NT2/D1 (cell line): ENCODE measurements at regions not wholly inside any gene's neighbourhood (a gene's known extent, or its start where the extent isn't known, plus 50 kb on each side); places are given as distances from the start of the nearest gene placed in this dataset.
A peak's percentile ranks its signal among the peaks of the same experiment; 100 is the strongest.
"Not testable (repeated sequence)": the region's sequence is repeated elsewhere in the genome, so short reads cannot be mapped to it uniquely, and the experiment has no call there.

Experiments
- DNase-seq: peaks from one replicate; pipeline ENCODE4 v3.0.0-alpha.2; 2011; ENCODE audit warnings: low read depth, low spot score
- H3K27me3 ChIP-seq: 2 replicates; pipeline ENCODE4 v1.6.0; 2011; ENCODE audit warnings: mild to moderate bottlenecking; ENCODE audit not compliant: insufficient read length, insufficient read depth
- H3K36me3 ChIP-seq: 2 replicates; pipeline ENCODE4 v1.6.1; 2011; ENCODE audit warnings: mild to moderate bottlenecking, low read length, mixed read lengths; ENCODE audit not compliant: insufficient read depth, insufficient read length
- H3K4me1 ChIP-seq: 2 replicates; pipeline ENCODE4 v1.5.1; 2011; ENCODE audit not compliant: insufficient read depth, insufficient read length
- H3K4me3 ChIP-seq: 2 replicates; pipeline ENCODE4 v1.5.1; 2011; ENCODE audit warnings: low read depth; ENCODE audit not compliant: insufficient read length
- H3K9ac ChIP-seq: 2 replicates; pipeline ENCODE4 v1.6.0; 2011; ENCODE audit warnings: low read depth; ENCODE audit not compliant: insufficient read length
- H3K9me3 ChIP-seq: 2 replicates; pipeline ENCODE4 v1.5.1; 2011; ENCODE audit warnings: mild to moderate bottlenecking, low read length; ENCODE audit not compliant: insufficient read depth
- SUZ12 ChIP-seq: IDR thresholded peaks from 2 replicates; pipeline ENCODE4 v1.6.1; 2011; ENCODE audit not compliant: insufficient read length, insufficient read depth; ENCODE audit errors: extremely low read depth
- YY1 ChIP-seq: IDR thresholded peaks from 2 replicates; pipeline ENCODE4 v1.6.1; 2011; ENCODE audit not compliant: insufficient read length, insufficient read depth
- ZNF274 ChIP-seq: IDR thresholded peaks from 2 replicates; pipeline ENCODE4 v1.6.1; 2011; ENCODE audit warnings: mild to moderate bottlenecking, low read depth, low read length

DNA sequence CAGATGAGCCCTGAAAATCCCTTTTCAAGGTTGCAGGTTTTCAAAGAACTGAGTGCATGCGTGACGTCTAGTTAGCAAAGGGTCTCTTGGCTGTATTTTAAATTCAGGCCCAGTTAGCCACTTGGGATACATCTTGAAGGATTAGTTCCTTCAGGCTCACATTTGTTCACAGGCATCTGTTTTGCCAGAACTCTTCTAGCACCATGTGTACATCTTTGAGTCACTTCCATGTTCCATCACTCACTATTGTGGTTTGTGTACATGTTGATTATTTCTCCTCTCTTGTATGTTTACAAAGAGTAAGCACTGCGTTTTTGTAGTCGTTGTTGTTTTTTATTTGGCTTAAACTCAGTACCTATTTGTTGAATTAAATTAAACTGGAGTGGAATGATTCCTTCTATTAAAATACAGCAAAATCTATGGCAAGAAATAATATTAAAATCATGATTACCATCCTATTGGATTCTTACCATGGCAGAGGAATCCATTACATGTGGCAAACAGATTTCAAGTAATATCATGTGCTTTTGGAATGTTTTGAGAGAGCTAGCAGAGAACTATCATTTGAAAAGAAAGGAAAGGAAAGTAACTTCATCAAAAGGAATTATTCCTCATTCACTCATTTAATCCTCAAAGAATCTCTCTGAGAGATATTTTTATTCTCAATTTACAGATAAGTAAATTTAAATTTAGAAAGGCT, 438.9 kb upstream of the FAR2 start:
- Histone ChIP-seq H3K36me3 (no peaks in the 10 kb centered on the region), H3K4me3 (no peak overlapping the region), H3K9me3 (no peaks in the 10 kb centered on the region), H3K4me1 (no peaks in the 10 kb centered on the region), H3K9ac (no peak overlapping the region), H3K27me3 (no peaks in the 10 kb centered on the region)
- no peak for DNase-seq
- no peak for TF ChIP-seq YY1
- TF ChIP-seq ZNF274 = no peak
- no peak for TF ChIP-seq SUZ12

DNA sequence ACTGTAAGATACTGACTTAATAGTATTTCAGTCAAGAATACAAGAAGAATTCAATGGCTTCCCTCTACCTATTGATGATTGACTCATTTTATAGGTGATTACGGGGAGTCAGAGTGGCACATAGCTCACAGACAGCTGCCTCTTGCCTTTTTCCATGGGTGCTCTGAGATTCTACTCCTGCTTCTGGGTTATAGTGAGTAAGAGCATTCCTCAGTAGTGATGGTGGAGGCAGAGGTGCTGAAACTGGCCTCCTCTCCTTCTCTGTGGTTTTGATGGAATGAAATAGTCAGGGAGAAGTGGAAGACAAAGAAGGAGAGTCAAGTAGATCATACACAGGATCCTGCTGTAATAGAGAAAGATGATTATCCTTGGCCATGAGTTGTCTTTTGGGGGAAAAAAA, 438.2 kb upstream of the FAR2 start:
- no peak overlapping the region for H3K9ac ChIP-seq
- DNase-seq = no peak
- no peaks in the 10 kb centered on the region for H3K9me3 ChIP-seq
- H3K4me3 ChIP-seq = no peak overlapping the region
- H3K4me1 ChIP-seq = no peaks in the 10 kb centered on the region
- no peaks in the 10 kb centered on the region for H3K36me3 ChIP-seq
- TF ChIP-seq SUZ12 = no peak
- no peak for TF ChIP-seq YY1
- no peak for TF ChIP-seq ZNF274
- no peaks in the 10 kb centered on the region for H3K27me3 ChIP-seq

DNA sequence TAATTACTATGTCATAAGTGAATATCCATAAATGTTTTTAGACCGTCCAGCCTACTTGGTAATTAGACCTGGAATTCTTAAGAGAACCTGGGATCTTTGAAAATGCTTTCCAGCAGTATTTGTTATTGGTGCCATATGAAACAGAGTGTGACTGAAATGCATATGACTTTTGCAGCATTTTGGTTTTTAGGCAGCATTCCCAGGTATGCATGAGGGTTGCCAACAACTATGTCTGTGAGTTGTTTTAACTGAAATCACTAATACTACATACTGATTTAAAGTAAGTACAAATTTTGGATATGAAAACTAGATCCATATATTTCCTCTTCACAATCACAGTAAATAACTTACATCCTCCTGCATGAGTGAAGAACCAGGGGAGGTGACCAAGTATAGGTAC, 437.7 kb upstream of the FAR2 start:
- Histone ChIP-seq H3K9me3 (no peaks in the 10 kb centered on the region), H3K4me3 (no peak overlapping the region), H3K9ac (no peak overlapping the region), H3K4me1 (no peaks in the 10 kb centered on the region), H3K36me3 (no peaks in the 10 kb centered on the region), H3K27me3 (no peaks in the 10 kb centered on the region)
- TF ChIP-seq YY1 = no peak
- no peak for TF ChIP-seq SUZ12
- TF ChIP-seq ZNF274 = no peak
- no peak for DNase-seq

DNA sequence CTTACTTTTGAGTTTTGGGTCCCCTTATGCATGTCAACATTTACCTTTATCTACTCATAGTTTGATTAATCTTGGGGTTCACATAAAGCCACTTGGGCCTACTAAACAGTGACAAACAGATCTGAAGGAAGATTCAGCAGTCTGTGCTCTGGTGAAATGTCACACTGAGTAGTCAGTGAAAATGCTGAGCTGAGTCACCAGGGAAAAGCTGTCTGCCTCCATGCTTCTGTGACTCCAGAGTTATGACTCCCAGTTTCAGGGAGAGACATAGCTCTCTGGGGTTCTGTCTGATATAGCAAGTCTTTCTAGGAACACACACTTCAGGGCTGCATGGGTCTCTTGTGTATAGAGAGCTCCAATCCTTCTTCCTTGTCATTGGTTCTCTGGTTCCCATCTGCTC, 406.3 kb upstream of the FAR2 start:
- Histone ChIP-seq H3K9ac (no peak overlapping the region), H3K4me1 (no peaks in the 10 kb centered on the region), H3K9me3 (no peaks in the 10 kb centered on the region), H3K27me3 (no peaks in the 10 kb centered on the region), H3K4me3 (no peak overlapping the region), H3K36me3 (no peaks in the 10 kb centered on the region)
- no peak for TF ChIP-seq SUZ12
- TF ChIP-seq YY1 = no peak
- TF ChIP-seq ZNF274 = no peak
- no peak for DNase-seq

DNA sequence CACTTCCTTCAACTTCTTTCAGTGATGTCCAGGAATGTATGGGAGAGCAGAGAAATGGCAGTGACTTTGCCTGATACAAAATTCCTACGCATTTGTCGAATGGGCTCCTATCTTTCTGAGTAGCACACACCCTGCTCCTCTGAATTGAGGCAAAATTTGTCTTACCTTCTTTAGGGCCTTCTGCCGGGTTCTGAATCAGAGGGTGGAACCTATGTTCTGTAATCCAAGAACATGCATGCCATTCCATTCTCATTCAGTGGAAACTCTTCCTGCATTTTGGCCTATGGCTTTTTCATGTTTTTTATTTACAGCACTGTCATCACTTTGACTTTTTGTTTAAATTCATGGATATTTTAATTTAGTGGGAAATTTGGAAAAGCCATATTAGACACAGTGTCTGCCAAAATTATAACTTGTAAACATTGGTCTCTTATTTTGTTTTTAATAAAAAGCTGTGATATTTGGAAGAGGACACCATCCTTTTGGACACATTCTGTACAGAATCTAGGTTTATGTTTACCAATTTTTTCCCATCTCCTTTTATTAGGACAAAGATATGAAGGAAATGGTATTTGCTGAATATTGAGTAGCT, 402.2 kb upstream of the FAR2 start:
- no peak for DNase-seq
- H3K36me3 ChIP-seq = no peaks in the 10 kb centered on the region

DNA sequence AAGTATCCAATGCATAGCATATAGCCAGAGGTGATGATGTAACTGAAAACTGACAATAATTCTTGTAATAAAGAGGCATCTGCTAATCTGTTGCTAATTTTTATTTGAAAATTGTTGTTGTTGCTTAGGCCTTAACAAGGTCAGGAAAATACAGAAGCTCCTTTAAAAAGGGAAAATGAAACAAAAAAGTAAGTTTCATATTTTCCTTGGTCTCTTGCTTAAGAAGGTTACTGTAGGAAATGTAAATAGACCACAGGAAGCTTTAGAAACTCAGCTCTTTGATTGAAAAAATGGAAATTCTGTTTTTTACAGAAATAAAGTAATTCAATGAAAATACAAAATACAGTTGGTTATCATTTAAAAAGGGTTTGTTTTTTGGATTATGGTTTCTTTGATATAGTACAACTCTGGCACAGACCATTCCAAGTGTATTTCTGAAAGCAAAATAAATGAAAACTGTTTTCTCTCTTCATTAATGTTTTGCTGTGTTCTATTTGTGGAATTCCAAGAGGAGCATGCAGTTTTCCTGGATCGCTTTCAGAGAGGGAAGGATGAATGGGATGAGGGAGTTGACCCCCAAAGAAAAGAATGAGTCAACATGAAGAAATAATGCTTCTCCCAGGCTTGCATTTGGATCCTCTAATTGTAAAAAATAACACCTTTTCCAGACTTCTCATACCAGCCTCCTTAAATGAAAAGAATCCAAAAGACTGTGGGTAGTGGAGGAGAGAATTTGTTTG, 398.0 kb upstream of the FAR2 start:
- Histone ChIP-seq H3K9ac (no peak overlapping the region), H3K4me3 (no peak overlapping the region), H3K9me3 (peaks cover 15% of the 10 kb centered on the region; the same call in 1 of the 2 replicates), H3K27me3 (no peaks in the 10 kb centered on the region), H3K4me1 (no peaks in the 10 kb centered on the region), H3K36me3 (no peaks in the 10 kb centered on the region)
- TF ChIP-seq YY1 (no peak), SUZ12 (no peak), ZNF274 (no peak)
- DNase-seq = no peak

More for the DNA sequence above, 402.2 kb upstream of the FAR2 start:
- no peaks in the 10 kb centered on the region for H3K27me3 ChIP-seq
- H3K9ac ChIP-seq = no peak overlapping the region
- no peaks in the 10 kb centered on the region for H3K9me3 ChIP-seq
- H3K4me3 ChIP-seq = no peak overlapping the region
- no peaks in the 10 kb centered on the region for H3K4me1 ChIP-seq
- TF ChIP-seq YY1 (no peak), SUZ12 (no peak), ZNF274 (no peak)

DNA sequence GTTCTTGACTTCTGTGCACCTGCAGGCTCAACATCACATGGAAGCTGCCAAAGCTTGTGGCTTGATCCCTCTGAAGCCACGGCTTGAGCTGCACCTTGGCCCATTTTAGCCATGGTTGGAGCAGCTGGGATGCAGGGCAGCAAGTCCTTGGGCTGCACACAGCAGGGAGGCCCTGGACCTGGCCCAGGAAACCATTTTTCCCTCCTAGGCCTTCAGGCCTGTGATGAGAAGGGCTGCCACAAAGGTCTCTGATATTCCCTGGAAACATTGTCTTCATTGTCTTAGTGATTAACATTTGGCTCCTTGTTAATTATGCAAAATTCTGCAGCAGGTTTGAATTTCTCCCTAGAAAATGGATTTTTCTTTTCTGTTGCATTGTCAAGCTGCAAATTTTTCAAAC, 394.1 kb upstream of the FAR2 start:
- no peak overlapping the region for H3K9ac ChIP-seq
- no peak for DNase-seq
- no peak overlapping the region for H3K4me3 ChIP-seq
- no peaks in the 10 kb centered on the region for H3K36me3 ChIP-seq
- H3K9me3 ChIP-seq = peaks cover 39% of the 10 kb centered on the region; the same call in 1 of the 2 replicates
- H3K27me3 ChIP-seq = no peaks in the 10 kb centered on the region
- TF ChIP-seq YY1 (no peak), ZNF274 (no peak), SUZ12 (no peak)
- no peaks in the 10 kb centered on the region for H3K4me1 ChIP-seq

DNA sequence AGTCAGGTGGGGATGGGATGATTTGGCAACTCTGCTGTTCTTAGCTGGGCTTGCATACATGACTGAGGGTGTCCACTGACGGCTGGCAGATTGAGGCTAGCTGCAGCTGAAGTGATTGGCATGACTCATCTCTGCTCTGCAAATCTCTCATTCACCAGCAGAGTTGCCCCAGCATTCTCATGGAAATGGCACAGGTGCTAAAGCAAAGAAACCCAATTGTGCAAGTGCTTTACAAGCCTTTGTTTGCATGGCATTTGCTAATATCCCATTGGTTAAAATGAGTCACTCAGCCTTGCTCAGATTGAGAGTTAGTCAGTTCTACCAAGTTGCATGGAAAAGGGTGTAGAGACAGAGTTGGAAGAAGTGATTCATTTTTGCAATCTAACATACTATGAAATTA, 389.7 kb upstream of the FAR2 start:
- Histone ChIP-seq H3K27me3 (no peaks in the 10 kb centered on the region), H3K9me3 (peaks cover 43% of the 10 kb centered on the region; the same call in 1 of the 2 replicates), H3K9ac (no peak overlapping the region), H3K4me3 (no peak overlapping the region), H3K4me1 (no peaks in the 10 kb centered on the region), H3K36me3 (no peaks in the 10 kb centered on the region)
- DNase-seq = peak; percentile 99
- no peak for TF ChIP-seq SUZ12
- TF ChIP-seq YY1 = no peak
- TF ChIP-seq ZNF274 = no peak

DNA sequence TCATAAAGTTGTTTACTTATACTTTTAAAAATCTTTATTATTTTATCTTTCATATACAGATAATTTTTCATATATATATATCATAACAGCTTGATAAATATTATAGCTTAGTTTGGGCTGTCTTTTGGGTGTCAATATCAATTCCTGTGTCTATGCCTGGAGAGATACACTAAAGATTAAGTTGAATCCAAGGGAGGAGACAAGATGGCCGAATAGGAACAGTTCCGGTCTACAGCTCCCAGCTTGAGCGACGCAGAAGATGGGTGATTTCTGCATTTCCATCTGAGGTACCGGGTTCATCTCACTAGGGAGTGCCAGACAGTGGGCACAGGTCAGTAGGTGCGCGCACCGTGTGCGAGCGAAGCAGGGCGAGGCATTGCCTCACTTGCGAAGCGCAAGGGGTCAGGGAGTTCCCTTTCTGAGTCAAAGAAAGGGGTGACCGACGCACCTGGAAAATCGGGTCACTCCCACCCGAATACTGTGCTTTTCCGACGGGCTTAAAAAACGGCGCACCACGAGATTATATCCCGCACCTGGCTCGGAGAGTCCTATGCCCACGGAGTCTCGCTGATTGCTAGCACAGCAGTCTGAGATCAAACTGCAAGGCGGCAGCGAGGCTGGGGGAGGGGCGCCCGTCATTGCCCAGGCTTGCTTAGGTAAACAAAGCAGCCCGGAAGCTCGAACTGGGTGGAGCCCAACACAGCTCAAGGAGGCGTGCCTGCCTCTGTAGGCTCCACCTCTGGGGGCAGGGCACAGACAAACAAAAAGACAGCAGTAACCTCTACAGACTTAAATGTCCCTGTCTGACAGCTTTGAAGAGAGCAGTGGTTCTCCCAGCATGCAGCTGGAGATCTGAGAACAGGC, 388.8 kb upstream of the FAR2 start:
- H3K4me1 ChIP-seq, H3K27me3 ChIP-seq, DNase-seq, H3K36me3 ChIP-seq, H3K4me3 ChIP-seq, H3K9ac ChIP-seq: not testable (repeated sequence)
- peaks cover 33% of the 10 kb centered on the region; the same call in 1 of the 2 replicates for H3K9me3 ChIP-seq

DNA sequence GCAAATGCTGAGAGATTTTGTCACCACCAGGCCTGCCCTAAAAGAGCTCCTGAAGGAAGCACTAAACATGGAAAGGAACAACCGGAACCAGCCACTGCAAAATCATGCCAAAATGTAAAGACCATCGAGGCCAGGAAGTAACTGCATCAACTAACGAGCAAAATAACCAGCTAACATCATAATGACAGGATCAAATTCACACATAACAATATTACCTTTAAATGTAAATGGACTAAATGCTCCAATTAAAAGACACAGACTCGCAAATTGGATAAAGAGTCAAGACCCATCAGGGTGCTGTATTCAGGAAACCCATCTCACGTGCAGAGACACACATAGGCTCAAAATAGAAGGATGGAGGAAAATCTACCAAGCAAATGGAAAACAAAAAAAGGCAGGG, 387.2 kb upstream of the FAR2 start:
- not testable (repeated sequence) for H3K27me3 ChIP-seq, H3K9ac ChIP-seq, DNase-seq, H3K4me3 ChIP-seq, H3K4me1 ChIP-seq, H3K36me3 ChIP-seq
- H3K9me3 ChIP-seq = peaks cover 26% of the 10 kb centered on the region; the same call in 1 of the 2 replicates
